IgD-negative memory B cell (primary cell): ENCODE measurements at regions not wholly inside any gene's neighbourhood (a gene's known extent, or its start where the extent isn't known, plus 50 kb on each side); places are given as distances from the start of the nearest gene placed in this dataset.
"Not testable (repeated sequence)": the region's sequence is repeated elsewhere in the genome, so short reads cannot be mapped to it uniquely, and the experiment has no call there.

Source experiments
- H3K27ac Mint-ChIP-seq, 3 donors: one replicate each; pipeline ENCODE4 v1.8.0; 2020 to 2022; ENCODE audit warnings: mild to moderate bottlenecking in 3 of 3, mixed read lengths in 3 of 3, moderate library complexity in 1 of 3
- H3K27me3 Mint-ChIP-seq: one replicate; pipeline ENCODE4 v1.8.0; 2021; ENCODE audit warnings: mixed read lengths
- H3K36me3 Mint-ChIP-seq: one replicate; pipeline ENCODE4 v1.8.0; 2020; ENCODE audit warnings: mild to moderate bottlenecking, mixed read lengths
- H3K4me1 Mint-ChIP-seq, 3 donors: one replicate each; pipeline ENCODE4 v1.8.0; 2020 to 2022; ENCODE audit warnings: mixed read lengths in 3 of 3, mild to moderate bottlenecking in 1 of 3
- H3K4me3 Mint-ChIP-seq, 4 donors: one replicate each; pipeline ENCODE4 v1.8.0; 2020 to 2022; ENCODE audit warnings: mild to moderate bottlenecking in 4 of 4, mixed read lengths in 4 of 4, moderate library complexity in 3 of 4
- H3K9me3 Mint-ChIP-seq, 3 donors: one replicate each; pipeline ENCODE4 v1.8.0; 2020 to 2021; ENCODE audit warnings: mixed read lengths in 3 of 3, mild to moderate bottlenecking in 1 of 3

GRCh38 chr15:62323353-62323890 lies 158.3 kb upstream of the C2CD4B start:
- Mint-ChIP-seq H3K27ac (no peak overlapping the region), H3K9me3 (no peaks in the 10 kb centered on the region), H3K36me3 (no peaks in the 10 kb centered on the region), H3K27me3 (peaks cover 9% of the 10 kb centered on the region), H3K4me1 (no peaks in the 10 kb centered on the region), H3K4me3 (no peak overlapping the region)

DNA sequence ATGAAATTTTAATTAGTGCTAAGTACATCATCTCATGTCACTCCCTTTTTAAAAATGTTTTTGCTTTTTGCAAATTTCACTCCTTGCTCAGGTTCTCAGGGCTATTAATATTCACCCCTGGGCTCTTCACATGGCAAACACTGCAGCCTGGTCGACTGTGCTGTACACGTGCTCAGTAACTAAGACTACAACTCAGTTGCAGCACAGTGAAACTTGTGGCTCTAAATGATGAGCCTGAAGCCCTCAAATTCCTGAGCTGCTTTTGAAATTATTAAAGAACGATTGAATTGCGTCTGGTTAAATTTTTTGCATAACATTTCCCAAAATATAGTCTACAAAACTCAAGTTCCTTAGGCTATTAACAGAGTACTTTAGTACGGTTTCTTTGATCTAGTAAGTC lies 159.3 kb upstream of the C2CD4B start:
- no peak overlapping the region for H3K27ac Mint-ChIP-seq

GRCh38 chr15:62325597-62325996 lies 160.5 kb upstream of the C2CD4B start:
- Mint-ChIP-seq H3K27me3 (no peaks in the 10 kb centered on the region), H3K9me3 (no peaks in the 10 kb centered on the region), H3K36me3 (no peaks in the 10 kb centered on the region), H3K27ac (no peak overlapping the region), H3K4me3 (no peak overlapping the region), H3K4me1 (no peaks in the 10 kb centered on the region)

More for the DNA sequence above, 159.3 kb upstream of the C2CD4B start:
- Mint-ChIP-seq H3K27me3 (peaks cover 5% of the 10 kb centered on the region), H3K4me3 (no peak overlapping the region), H3K4me1 (no peaks in the 10 kb centered on the region), H3K9me3 (no peaks in the 10 kb centered on the region), H3K36me3 (no peaks in the 10 kb centered on the region)

DNA sequence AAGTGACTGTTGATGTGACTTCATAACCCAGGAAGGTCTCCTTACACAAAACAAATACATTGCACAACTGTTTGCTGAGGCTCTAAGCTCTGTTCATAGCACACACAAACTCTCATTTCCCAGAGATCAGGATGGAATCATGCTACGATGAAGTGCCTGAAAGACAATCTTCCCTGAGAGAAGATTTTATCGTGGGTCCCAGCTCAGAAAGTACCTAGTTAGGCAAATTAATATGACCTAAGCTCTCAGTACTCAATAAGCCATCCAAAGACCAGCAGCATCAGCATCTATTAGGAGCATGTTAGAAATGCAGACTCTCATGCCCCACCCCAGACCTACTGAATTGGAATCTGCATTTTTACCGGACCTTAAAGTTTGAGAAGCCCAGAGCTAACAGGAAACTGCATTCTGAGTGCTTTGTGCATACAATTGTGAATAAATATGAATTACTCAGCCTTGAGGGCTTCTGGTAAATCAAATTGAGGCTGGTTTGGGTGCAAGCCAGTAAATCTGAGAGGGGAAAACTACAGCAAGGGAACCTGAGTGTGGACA lies 161.5 kb upstream of the C2CD4B start:
- Mint-ChIP-seq H3K27ac (no peak overlapping the region), H3K9me3 (no peaks in the 10 kb centered on the region), H3K4me1 (no peaks in the 10 kb centered on the region), H3K4me3 (no peak overlapping the region), H3K36me3 (no peaks in the 10 kb centered on the region), H3K27me3 (no peaks in the 10 kb centered on the region)

GRCh38 chr15:62327406-62327805 lies 162.3 kb upstream of the C2CD4B start:
- H3K4me3 Mint-ChIP-seq = no peak overlapping the region
- no peaks in the 10 kb centered on the region for H3K27me3 Mint-ChIP-seq
- no peaks in the 10 kb centered on the region for H3K9me3 Mint-ChIP-seq
- no peaks in the 10 kb centered on the region for H3K36me3 Mint-ChIP-seq
- no peak overlapping the region for H3K27ac Mint-ChIP-seq
- H3K4me1 Mint-ChIP-seq = no peaks in the 10 kb centered on the region

DNA sequence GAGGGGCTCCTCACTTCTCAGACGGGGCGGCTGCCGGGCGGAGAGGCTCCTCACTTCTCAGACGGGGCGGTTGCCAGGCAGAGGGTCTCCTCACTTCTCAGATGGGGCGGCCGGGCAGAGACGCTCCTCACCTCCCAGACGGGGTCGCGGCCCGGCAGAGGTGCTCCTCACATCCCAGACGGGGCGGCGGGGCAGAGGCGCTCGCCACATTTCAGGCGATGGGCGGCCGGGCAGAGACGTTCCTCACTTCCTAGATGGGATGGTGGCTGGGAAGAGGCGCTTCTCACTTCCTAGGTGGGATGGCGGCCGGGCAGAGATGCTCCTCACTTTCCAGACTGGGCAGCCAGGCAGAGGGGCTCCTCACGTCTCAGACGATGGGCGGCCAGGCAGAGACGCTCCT lies 167.4 kb upstream of the C2CD4B start:
- not testable (repeated sequence) for H3K36me3 Mint-ChIP-seq, H3K27me3 Mint-ChIP-seq, H3K27ac Mint-ChIP-seq, H3K4me1 Mint-ChIP-seq, H3K9me3 Mint-ChIP-seq, H3K4me3 Mint-ChIP-seq

DNA sequence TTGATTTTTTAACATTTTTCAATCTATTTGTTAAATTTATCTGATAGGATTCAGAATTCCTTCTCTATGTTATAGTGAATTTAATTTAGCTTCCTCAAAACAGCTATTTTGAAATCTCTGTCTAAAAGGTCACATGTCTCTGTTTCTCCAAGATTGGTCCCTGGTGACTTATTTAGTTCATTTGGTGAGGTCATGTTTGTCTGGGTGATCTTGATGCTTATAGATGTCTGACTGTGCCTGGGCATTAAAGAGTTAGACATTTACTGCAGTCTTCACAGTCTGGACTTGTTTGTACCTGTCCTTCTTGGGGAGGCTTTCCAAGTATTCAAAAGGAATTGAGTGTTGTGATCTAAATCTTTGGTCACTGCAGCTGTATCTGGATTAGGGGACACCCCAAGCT lies 169.5 kb upstream of the C2CD4B start:
- peaks cover 0 to 4% (median 0%) of the 10 kb centered on the region in 3 donors for H3K9me3 Mint-ChIP-seq
- no peak overlapping the region for H3K4me3 Mint-ChIP-seq
- H3K27ac Mint-ChIP-seq = no peak overlapping the region
- no peaks in the 10 kb centered on the region for H3K4me1 Mint-ChIP-seq
- no peaks in the 10 kb centered on the region for H3K27me3 Mint-ChIP-seq
- H3K36me3 Mint-ChIP-seq = no peaks in the 10 kb centered on the region

DNA sequence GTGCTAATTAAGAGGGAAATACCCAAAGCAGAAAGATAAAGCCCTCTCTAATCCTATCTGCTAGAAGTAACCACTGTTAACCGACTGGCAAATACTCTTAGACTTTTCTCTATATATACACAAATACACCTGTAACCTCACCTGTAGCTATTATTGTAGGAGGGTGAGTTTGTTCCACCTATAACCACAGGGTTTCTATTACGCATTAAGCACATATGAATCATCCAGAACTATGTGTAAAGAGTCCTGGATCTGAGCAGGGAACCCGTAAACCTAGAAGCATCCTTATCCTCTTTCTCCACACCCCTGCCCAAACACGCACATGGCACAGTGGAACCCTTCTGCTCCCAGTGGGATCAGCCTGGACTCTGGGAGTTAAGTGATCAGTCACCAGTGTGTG lies 172.8 kb upstream of the C2CD4B start:
- Mint-ChIP-seq H3K27me3 (peaks cover 7% of the 10 kb centered on the region), H3K27ac (no peak overlapping the region), H3K36me3 (no peaks in the 10 kb centered on the region), H3K9me3 (peaks cover 0 to 4% (median 0%) of the 10 kb centered on the region in 3 donors), H3K4me3 (no peak overlapping the region), H3K4me1 (peaks cover 0 to 4% (median 1%) of the 10 kb centered on the region in 3 donors)

- H3K36me3 Mint-ChIP-seq = no peaks in the 10 kb centered on the region
- no peak overlapping the region for H3K27ac Mint-ChIP-seq
- H3K4me1 Mint-ChIP-seq = peaks cover 0 to 4% (median 1%) of the 10 kb centered on the region in 3 donors
- H3K4me3 Mint-ChIP-seq = no peak overlapping the region
- H3K9me3 Mint-ChIP-seq = peaks cover 0 to 4% (median 0%) of the 10 kb centered on the region in 3 donors
- peaks cover 7% of the 10 kb centered on the region for H3K27me3 Mint-ChIP-seq
Observed at GRCh38 chr15:62338497-62338896, 173.4 kb upstream of the C2CD4B start.

DNA sequence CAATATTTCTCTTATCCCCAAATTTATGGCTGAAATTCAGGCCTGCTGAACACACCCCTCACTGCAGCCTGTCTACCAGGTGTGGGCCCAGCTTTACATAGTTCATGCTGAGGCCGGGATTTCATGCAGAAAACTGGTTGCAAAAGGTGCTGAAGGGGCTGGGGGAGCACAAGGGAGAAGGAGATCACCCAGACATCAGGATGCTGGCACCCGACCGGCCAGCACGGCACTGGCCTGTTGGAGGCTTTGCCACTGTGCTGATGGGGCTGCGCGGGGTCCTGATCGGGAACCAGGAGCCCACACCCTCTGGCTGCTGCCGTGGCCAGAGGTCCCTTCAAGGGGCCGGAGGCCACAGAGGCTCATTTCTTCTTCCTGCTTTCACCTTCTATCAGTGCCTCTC lies 177.9 kb upstream of the C2CD4B start:
- H3K27me3 Mint-ChIP-seq = peaks cover 7% of the 10 kb centered on the region
- H3K4me3 Mint-ChIP-seq = peak overlapping the region in 1 of 4 donors; percentile 21
- H3K9me3 Mint-ChIP-seq = peaks cover 2 to 4% (median 2%) of the 10 kb centered on the region in 3 donors
- H3K27ac Mint-ChIP-seq = no peak overlapping the region
- H3K4me1 Mint-ChIP-seq = peaks cover 4 to 9% (median 7%) of the 10 kb centered on the region in 3 donors
- H3K36me3 Mint-ChIP-seq = no peaks in the 10 kb centered on the region

GRCh38 chr15:62343397-62343796 lies 178.3 kb upstream of the C2CD4B start:
- Mint-ChIP-seq H3K4me1 (peaks cover 4 to 9% (median 7%) of the 10 kb centered on the region in 3 donors), H3K27ac (no peak overlapping the region), H3K27me3 (peaks cover 7% of the 10 kb centered on the region), H3K4me3 (no peak overlapping the region), H3K9me3 (peaks cover 2 to 4% (median 2%) of the 10 kb centered on the region in 3 donors), H3K36me3 (no peaks in the 10 kb centered on the region)

DNA sequence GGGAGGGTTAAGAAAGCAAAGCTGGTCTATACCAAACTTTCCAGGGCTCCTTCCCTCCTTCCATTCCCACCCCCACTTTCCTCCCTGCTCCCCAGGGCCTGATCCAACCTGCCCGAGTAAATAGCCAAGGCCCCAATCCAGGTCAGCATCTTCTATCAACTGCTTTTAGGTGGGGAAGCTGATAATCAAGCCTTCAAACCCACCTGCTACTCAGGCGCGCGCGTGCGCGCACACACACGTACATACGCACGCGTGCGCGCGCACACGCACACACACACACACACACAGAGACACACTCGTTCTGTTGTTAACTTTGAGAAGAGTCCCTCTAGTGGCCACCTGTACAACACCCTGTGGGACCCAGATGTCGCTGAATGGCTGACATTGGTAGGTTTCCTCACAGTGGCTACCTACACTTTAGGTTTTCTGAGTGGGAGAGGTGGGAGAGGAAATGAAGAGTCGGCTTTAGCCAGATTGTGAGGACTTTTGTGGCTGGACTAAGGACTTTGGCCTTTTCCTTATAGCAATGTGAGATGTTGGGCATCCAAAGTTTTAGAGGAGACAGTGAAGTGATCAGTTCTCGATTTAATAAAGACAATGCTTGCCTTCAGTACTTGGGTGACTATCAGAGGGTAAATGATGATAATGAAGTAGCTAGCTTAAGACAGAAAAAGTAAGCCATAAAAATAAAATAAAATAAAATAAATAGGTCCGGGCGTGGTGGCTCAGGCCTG lies 179.9 kb upstream of the C2CD4B start:
- peaks cover 3% of the 10 kb centered on the region for H3K27me3 Mint-ChIP-seq
- peaks cover 4 to 9% (median 7%) of the 10 kb centered on the region in 3 donors for H3K4me1 Mint-ChIP-seq
- H3K4me3 Mint-ChIP-seq = peak overlapping the region; percentile 10 to 92 (median 70)
- H3K9me3 Mint-ChIP-seq = peaks cover 2 to 4% (median 2%) of the 10 kb centered on the region in 3 donors
- H3K36me3 Mint-ChIP-seq = no peaks in the 10 kb centered on the region
- H3K27ac Mint-ChIP-seq = peak overlapping the region in 2 of 3 donors; percentile 11 to 91

GRCh38 chr15:62346168-62346567 lies 181.1 kb upstream of the C2CD4B start:
- Mint-ChIP-seq H3K36me3 (no peaks in the 10 kb centered on the region), H3K27me3 (peaks cover 6% of the 10 kb centered on the region), H3K4me3 (no peak overlapping the region), H3K4me1 (peaks cover 4 to 9% (median 7%) of the 10 kb centered on the region in 3 donors), H3K27ac (no peak overlapping the region), H3K9me3 (peaks cover 2 to 4% (median 2%) of the 10 kb centered on the region in 3 donors)

DNA sequence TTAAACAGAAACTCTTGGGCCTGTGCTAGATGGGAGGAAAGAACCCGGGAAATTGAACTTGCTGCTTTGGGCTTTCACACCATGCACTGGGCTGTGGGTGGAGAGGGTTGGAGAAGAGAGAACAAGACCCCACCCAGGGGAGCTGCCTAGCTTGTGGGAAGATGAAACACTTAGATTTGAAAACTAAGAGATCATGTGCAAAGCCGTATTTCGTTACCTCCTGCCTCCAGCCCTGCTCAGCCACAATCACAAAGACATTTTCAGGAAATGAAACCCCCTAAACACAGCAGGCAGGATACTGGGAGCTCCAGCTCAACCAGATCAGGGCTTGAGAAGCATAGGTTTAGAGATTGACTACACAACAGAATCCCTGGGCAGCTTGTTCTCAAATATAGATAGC lies 183.0 kb upstream of the C2CD4B start:
- no peak overlapping the region for H3K4me3 Mint-ChIP-seq
- no peaks in the 10 kb centered on the region for H3K36me3 Mint-ChIP-seq
- H3K9me3 Mint-ChIP-seq = peaks cover 2 to 4% (median 2%) of the 10 kb centered on the region in 3 donors
- H3K27me3 Mint-ChIP-seq = peaks cover 10% of the 10 kb centered on the region
- no peak overlapping the region for H3K27ac Mint-ChIP-seq
- peaks cover 4 to 7% (median 6%) of the 10 kb centered on the region in 3 donors for H3K4me1 Mint-ChIP-seq

DNA sequence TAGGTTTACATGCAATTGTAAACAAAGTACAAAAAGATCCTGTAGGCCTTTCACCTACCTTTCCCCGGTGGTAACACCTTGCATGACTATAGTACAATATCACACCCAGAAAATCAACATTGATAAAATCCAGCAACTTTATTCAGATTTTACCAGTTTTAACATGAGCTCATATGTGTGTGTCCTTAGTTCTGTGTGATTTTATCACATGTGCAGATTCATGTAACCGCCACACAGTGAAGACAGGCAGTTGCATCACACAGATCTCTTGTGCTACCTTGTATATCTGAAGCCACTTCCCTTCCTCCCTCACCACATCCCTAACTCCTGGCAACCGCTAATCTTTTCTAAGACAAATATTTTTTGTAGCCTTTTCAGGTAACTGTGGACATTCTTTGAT lies 183.5 kb upstream of the C2CD4B start:
- Mint-ChIP-seq H3K4me3 (no peak overlapping the region), H3K27ac (no peak overlapping the region), H3K36me3 (no peaks in the 10 kb centered on the region), H3K27me3 (peaks cover 12% of the 10 kb centered on the region), H3K4me1 (peaks cover 4 to 7% (median 6%) of the 10 kb centered on the region in 3 donors), H3K9me3 (peaks cover 2 to 4% (median 2%) of the 10 kb centered on the region in 3 donors)

- Mint-ChIP-seq H3K27me3 (peaks cover 18% of the 10 kb centered on the region), H3K27ac (no peak overlapping the region), H3K9me3 (peaks cover 0 to 2% (median 0%) of the 10 kb centered on the region in 3 donors), H3K4me1 (peaks cover 0 to 2% (median 0%) of the 10 kb centered on the region in 3 donors), H3K4me3 (no peak overlapping the region), H3K36me3 (no peaks in the 10 kb centered on the region)
Observed at GRCh38 chr15:62352817-62353216, 187.7 kb upstream of the C2CD4B start.
